ENCODE measurements at regions not wholly inside any gene's neighbourhood (a gene's known extent, or its start where the extent isn't known, plus 50 kb on each side); places are given as distances from the start of the nearest gene placed in this dataset.

DNA sequence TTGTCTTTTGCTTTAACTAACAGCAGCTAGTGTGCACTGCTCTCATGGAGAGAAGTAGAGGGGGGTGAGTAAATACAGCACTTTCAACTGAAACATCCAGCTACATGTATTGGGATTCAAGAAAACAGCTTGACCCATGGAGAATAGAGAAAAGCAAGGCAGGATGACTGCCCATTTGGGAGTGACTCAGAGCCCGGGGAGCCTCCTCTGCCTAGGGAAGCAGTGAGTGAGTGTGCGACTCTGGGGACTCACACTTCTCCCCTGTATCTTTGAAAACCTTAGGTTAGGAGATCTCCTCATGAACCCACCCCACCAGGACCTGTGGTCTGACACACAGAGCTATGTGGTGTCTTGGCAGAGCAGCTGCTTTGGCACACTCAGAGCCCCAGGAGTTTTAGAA lies 82.0 kb upstream of the PTGFR start (continued):
- no peak for TF ChIP-seq POLR2AphosphoS5 (IDR thresholded peaks at IDR 0.05; ENCODE audit: low read depth, low read length)

DNA sequence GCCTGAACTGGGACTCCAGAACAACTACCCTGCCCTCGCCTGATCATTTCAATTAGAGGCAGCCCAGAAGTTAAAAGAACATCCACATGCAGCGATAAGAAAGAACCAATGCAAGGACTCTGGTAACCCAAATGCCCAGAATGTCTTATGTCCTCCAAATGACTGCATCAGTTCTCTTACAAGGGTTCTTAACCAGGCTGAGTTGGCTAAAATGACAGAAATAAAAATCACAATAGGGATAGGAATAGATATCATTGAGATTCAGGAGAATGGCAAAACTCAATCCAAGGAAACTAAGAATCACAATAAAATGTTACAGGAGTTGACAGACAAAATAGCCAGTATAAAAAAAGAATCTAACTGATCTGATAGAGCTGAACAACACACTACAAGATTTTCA lies 80.1 kb upstream of the PTGFR start:
- TF ChIP-seq, protein P1, sequence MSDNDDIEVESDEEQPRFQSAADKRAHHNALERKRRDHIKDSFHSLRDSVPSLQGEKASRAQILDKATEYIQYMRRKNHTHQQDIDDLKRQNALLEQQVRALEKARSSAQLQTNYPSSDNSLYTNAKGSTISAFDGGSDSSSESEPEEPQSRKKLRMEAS (IDR thresholded peaks at IDR 0.05): no peak
- TF ChIP-seq EZH2 (IDR thresholded peaks at IDR 0.05) (no peak), EGR1 (IDR thresholded peaks at IDR 0.05; ENCODE audit: low read depth) (no peak), POLR2AphosphoS5 (IDR thresholded peaks at IDR 0.05; ENCODE audit: low read depth, low read length) (no peak), ATF3 (IDR thresholded peaks at IDR 0.05) (no peak), SP1 (IDR thresholded peaks at IDR 0.05; ENCODE audit: low read depth) (no peak), TCF7L2 (IDR thresholded peaks at IDR 0.05; ENCODE audit: borderline replicate concordance, extremely low read depth, insufficient read depth, insufficient read length) (no peak), JUND (IDR thresholded peaks at IDR 0.05) (no peak), CBX3 (IDR thresholded peaks at IDR 0.05; ENCODE audit: low read depth) (no peak)
- RAD21 ChIA-PET (ENCODE audit: low non-redundant PET in 1 of 2, low total read pairs in 2 of 2, uncharacterized antibody in 2 of 2, unreplicated experiment in 2 of 2): no interaction called here

GRCh38 chr1:78411707-78412106 lies 79.1 kb upstream of the PTGFR start:
- RAD21 ChIA-PET (ENCODE audit: low non-redundant PET in 1 of 2, low total read pairs in 2 of 2, uncharacterized antibody in 2 of 2, unreplicated experiment in 2 of 2): no interaction called here
- ATAC-seq: no peak
- no TSS peak for BruUV-seq (replicated peaks)

More for the DNA sequence above, 80.1 kb upstream of the PTGFR start:
- ChIA-PET CTCF (no interaction called here), POLR2A (no interaction called here)
- Histone ChIP-seq H3K4me1 (ENCODE audit: control insufficient read depth in 1 of 2, insufficient read depth in 2 of 2, low read length in 2 of 2) (no peaks in the 10 kb centered on the region), H3K79me2 (ENCODE audit: insufficient read depth, low read length) (no peaks in the 10 kb centered on the region), H3K9ac (ENCODE audit: low read length) (no peak overlapping the region), H3K4me3 (replicated peaks in 1 of 2; ENCODE audit: low read depth in 1 of 2, low read length in 2 of 2) (no peak overlapping the region), H3K9me3 (ENCODE audit: control insufficient read depth in 1 of 2, insufficient read depth in 1 of 2, low read depth in 1 of 2, low read length in 2 of 2) (no peaks in the 10 kb centered on the region), H3K4me2 (ENCODE audit: low read length) (no peak overlapping the region), H3K27ac (ENCODE audit: low read depth, low read length) (no peak overlapping the region), H2AFZ (ENCODE audit: low read depth, low read length, poor library complexity, severe bottlenecking) (no peak overlapping the region), H3K36me3 (ENCODE audit: control insufficient read depth in 1 of 2, insufficient read depth in 2 of 2, low read length in 2 of 2) (no peaks in the 10 kb centered on the region), H3K9me2 (ENCODE audit: insufficient read depth) (no peaks in the 10 kb centered on the region), H4K20me1 (ENCODE audit: insufficient read depth) (no peaks in the 10 kb centered on the region), H3K27me3 (ENCODE audit: insufficient read depth, low read length) (no peaks in the 10 kb centered on the region)
- no TSS peak for BruUV-seq (replicated peaks)
- DNase-seq (ENCODE audit: low read depth, low spot score): no peak
- intact Hi-C loops (cut with micrococcal nuclease): loop anchor here (10.0 kb wide), 1 partner anchor 64 kb away; no protein-coding TSS in a partner anchor
- ATAC-seq: no peak

More at GRCh38 chr1:78411707-78412106, 79.1 kb upstream of the PTGFR start:
- H3K9ac ChIP-seq (ENCODE audit: low read length): no peak overlapping the region
- no peaks in the 10 kb centered on the region for H3K4me1 ChIP-seq (ENCODE audit: control insufficient read depth in 1 of 2, insufficient read depth in 2 of 2, low read length in 2 of 2)
- H4K20me1 ChIP-seq (ENCODE audit: insufficient read depth): no peaks in the 10 kb centered on the region
- intact Hi-C loops (cut with micrococcal nuclease): loop anchor here (10.0 kb wide), 1 partner anchor 63 kb away; no protein-coding TSS in a partner anchor
- no peak overlapping the region for H3K27ac ChIP-seq (ENCODE audit: low read depth, low read length)
- H3K27me3 ChIP-seq (ENCODE audit: insufficient read depth, low read length): no peaks in the 10 kb centered on the region
- no peaks in the 10 kb centered on the region for H3K36me3 ChIP-seq (ENCODE audit: control insufficient read depth in 1 of 2, insufficient read depth in 2 of 2, low read length in 2 of 2)
- ChIA-PET POLR2A (no interaction called here), CTCF (no interaction called here)
- H3K79me2 ChIP-seq (ENCODE audit: insufficient read depth, low read length): no peaks in the 10 kb centered on the region
- no peaks in the 10 kb centered on the region for H3K9me3 ChIP-seq (ENCODE audit: control insufficient read depth in 1 of 2, insufficient read depth in 1 of 2, low read depth in 1 of 2, low read length in 2 of 2)
- DNase-seq (ENCODE audit: low read depth, low spot score): no peak
- H3K4me2 ChIP-seq (ENCODE audit: low read length): no peak overlapping the region
- no peak overlapping the region for H2AFZ ChIP-seq (ENCODE audit: low read depth, low read length, poor library complexity, severe bottlenecking)
- H3K9me2 ChIP-seq (ENCODE audit: insufficient read depth): no peaks in the 10 kb centered on the region
- TF ChIP-seq ZFX (IDR thresholded peaks at IDR 0.05) (no peak), POLR2AphosphoS5 (IDR thresholded peaks at IDR 0.05; ENCODE audit: low read depth, low read length) (no peak), CEBPB (IDR thresholded peaks at IDR 0.05; ENCODE audit: low read depth) (no peak), CBX3 (IDR thresholded peaks at IDR 0.05; ENCODE audit: low read depth) (no peak), ELF1 (IDR thresholded peaks at IDR 0.05; ENCODE audit: borderline replicate concordance, low read depth) (no peak)
- TF ChIP-seq, protein P1 (IDR thresholded peaks at IDR 0.05): no peak
- no peak overlapping the region for H3K4me3 ChIP-seq (replicated peaks in 1 of 2; ENCODE audit: low read depth in 1 of 2, low read length in 2 of 2)

Measured in HCT116 (cell line).